PC-3 (cell line): ENCODE measurements at regions not wholly inside any gene's neighbourhood (a gene's known extent, or its start where the extent isn't known, plus 50 kb on each side); places are given as distances from the start of the nearest gene placed in this dataset.

Experiments used
- ATAC-seq: fragments of 200-7000 bp; cut with Tn5 transposase; 2 replicates; pipeline ENCODE4 v1.9.1; 2020; ENCODE audit warnings: mild to moderate bottlenecking, moderate library complexity
- BruUV-seq: library from RNA; stranded (reverse); fragments of 400-500 nt; replicated peaks from 2 replicates; lab custom pipeline; 2021; lab: Mats Ljungman, UMichigan
- CTCF ChIA-PET: fragments of 300-600 bp; sonication (Branson Sonifier 250); formaldehyde crosslinking; loops from one replicate; lab custom pipeline; 2022; ENCODE audit warnings: antibody characterized with exemption; lab: Charles Lee
- POLR2A ChIA-PET: fragments of 300-600 bp; sonication (Branson Sonifier 250); formaldehyde crosslinking; loops from one replicate; lab custom pipeline; 2022; ENCODE audit warnings: antibody characterized with exemption; ENCODE audit not compliant: unreplicated experiment; lab: Charles Lee
- DNase-seq: peaks from one replicate; pipeline ENCODE4 v3.0.0-alpha.2; 2015
- H2AFZ ChIP-seq: fragments of 300-600 bp; sonication (generic); 2 replicates; pipeline ENCODE4 v1.6.0; 2016; ENCODE audit warnings: antibody characterized with exemption, low read length
- H3F3A ChIP-seq: fragments of 300-600 bp; sonication (generic); one replicate; pipeline ENCODE4 v1.6.0; 2017; ENCODE audit warnings: antibody characterized with exemption, low read length, control low read depth, mild to moderate bottlenecking; ENCODE audit not compliant: unreplicated experiment
- H3K27ac ChIP-seq: fragments of 300-600 bp; sonication (generic); 2 replicates; pipeline ENCODE4 v1.5.1; 2016; ENCODE audit warnings: mild to moderate bottlenecking, low read length
- H3K27me3 ChIP-seq: fragments of 300-600 bp; sonication (generic); 2 replicates; pipeline ENCODE4 v1.6.1; 2016; ENCODE audit warnings: low read length, mixed read lengths
- H3K36me3 ChIP-seq: fragments of 300-600 bp; sonication (generic); 2 replicates; pipeline ENCODE4 v1.6.1; 2016; ENCODE audit warnings: low read depth, mixed run types, low read length, mixed read lengths
- H3K4me1 ChIP-seq: fragments of 300-600 bp; sonication (generic); 2 replicates; pipeline ENCODE4 v1.5.1; 2016; ENCODE audit warnings: low read length; ENCODE audit not compliant: insufficient read depth
- H3K4me2 ChIP-seq: fragments of 300-600 bp; sonication (generic); 2 replicates; pipeline ENCODE4 v1.6.0; 2016; ENCODE audit warnings: low read length
- H3K4me3 ChIP-seq: fragments of 300-600 bp; sonication (generic); 2 replicates; pipeline ENCODE4 v1.5.1; 2016; ENCODE audit warnings: mild to moderate bottlenecking, low read length, mixed read lengths
- H3K79me2 ChIP-seq: fragments of 300-600 bp; sonication (generic); 2 replicates; pipeline ENCODE4 v1.6.1; 2017; ENCODE audit warnings: low read length, mixed read lengths
- H3K9ac ChIP-seq: fragments of 300-600 bp; sonication (generic); 2 replicates; pipeline ENCODE4 v1.6.0; 2016; ENCODE audit warnings: mild to moderate bottlenecking, low read length
- H3K9me2 ChIP-seq: fragments of 300-600 bp; sonication (generic); replicated peaks from 2 replicates; pipeline ENCODE4 v1.6.1; 2016; ENCODE audit warnings: mixed run types, low read length, mixed read lengths
- H3K9me3 ChIP-seq: fragments of 300-600 bp; sonication (generic); 2 replicates; pipeline ENCODE4 v1.6.1; 2016; ENCODE audit warnings: low read length, mixed read lengths
- H4K20me1 ChIP-seq: fragments of 300-600 bp; sonication (generic); 2 replicates; pipeline ENCODE4 v1.6.1; 2016; ENCODE audit warnings: low read length, mixed read lengths
- EZH2 ChIP-seq: fragments of 300-600 bp; sonication (generic); IDR thresholded peaks from one replicate; pipeline ENCODE4 v1.6.1; 2017; ENCODE audit warnings: antibody characterized with exemption, mild to moderate bottlenecking, low read length; ENCODE audit not compliant: unreplicated experiment
- EZH2phosphoT487 ChIP-seq: fragments of 300-600 bp; sonication (generic); IDR thresholded peaks from 2 replicates; pipeline ENCODE4 v1.6.1; 2018; ENCODE audit warnings: mild to moderate bottlenecking, antibody characterized with exemption, low read length, borderline replicate concordance
- intact Hi-C: fragments of 100-400 bp; cut with micrococcal nuclease; formaldehyde crosslinking; loops from 2 replicates; pipeline ENCODE4 v1.9.0; 2023
- TF ChIP-seq, protein P1 (sequence below): fragments of 300-600 bp; sonication (generic); conservative IDR thresholded peaks from 2 replicates; pipeline ENCODE4 v1.5.1; 2017; ENCODE audit warnings: antibody characterized with exemption, low read depth, mild to moderate bottlenecking, low read length

DNA sequence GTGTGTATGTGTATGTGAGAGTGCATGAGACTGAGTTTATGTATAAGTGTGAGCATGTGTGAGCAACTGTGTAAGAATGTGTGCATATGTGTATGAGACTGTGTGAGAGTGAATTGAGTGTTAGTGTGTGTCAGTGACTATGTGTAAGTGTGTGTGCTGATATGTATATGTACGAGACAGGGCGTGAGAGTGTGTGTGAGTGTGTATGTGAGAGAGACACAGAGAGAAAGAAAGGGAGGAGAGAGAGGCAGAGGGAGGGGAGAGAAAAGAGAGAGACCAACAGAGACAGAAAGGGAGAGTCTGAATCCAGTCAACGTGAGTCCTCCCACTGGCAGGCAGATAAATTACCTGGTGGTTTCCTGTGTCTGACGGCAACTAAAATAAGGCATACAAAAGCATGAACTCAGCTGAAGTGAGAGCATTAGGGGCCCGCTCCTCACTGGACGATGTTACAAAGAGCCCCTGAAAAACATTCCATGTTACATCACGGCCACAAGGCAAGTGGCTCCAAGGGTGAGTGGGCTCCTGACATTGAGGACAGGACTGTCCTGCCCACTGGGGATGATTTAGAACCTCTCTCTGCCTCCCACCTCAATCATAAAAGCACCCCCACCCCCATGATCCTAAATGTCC is 66.6 kb upstream of the TIAM1 start:
- no TSS peak for BruUV-seq
- Histone ChIP-seq H3K79me2 (no peaks in the 10 kb centered on the region), H3K4me3 (no peak overlapping the region), H2AFZ (no peak overlapping the region), H3K9me3 (no peaks in the 10 kb centered on the region), H3K27ac (no peak overlapping the region), H3F3A (no peaks in the 10 kb centered on the region), H3K36me3 (no peaks in the 10 kb centered on the region), H3K9me2 (no peaks in the 10 kb centered on the region), H4K20me1 (no peaks in the 10 kb centered on the region), H3K27me3 (no peaks in the 10 kb centered on the region), H3K9ac (no peak overlapping the region), H3K4me1 (no peaks in the 10 kb centered on the region), H3K4me2 (no peak overlapping the region)
- POLR2A ChIA-PET: no interaction called here
- DNase-seq: no peak
- TF ChIP-seq EZH2phosphoT487 (no peak), EZH2 (no peak)
- TF ChIP-seq, protein P1, sequence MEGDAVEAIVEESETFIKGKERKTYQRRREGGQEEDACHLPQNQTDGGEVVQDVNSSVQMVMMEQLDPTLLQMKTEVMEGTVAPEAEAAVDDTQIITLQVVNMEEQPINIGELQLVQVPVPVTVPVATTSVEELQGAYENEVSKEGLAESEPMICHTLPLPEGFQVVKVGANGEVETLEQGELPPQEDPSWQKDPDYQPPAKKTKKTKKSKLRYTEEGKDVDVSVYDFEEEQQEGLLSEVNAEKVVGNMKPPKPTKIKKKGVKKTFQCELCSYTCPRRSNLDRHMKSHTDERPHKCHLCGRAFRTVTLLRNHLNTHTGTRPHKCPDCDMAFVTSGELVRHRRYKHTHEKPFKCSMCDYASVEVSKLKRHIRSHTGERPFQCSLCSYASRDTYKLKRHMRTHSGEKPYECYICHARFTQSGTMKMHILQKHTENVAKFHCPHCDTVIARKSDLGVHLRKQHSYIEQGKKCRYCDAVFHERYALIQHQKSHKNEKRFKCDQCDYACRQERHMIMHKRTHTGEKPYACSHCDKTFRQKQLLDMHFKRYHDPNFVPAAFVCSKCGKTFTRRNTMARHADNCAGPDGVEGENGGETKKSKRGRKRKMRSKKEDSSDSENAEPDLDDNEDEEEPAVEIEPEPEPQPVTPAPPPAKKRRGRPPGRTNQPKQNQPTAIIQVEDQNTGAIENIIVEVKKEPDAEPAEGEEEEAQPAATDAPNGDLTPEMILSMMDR: no peak
- intact Hi-C loops: no loop called here
- no peak for ATAC-seq
- CTCF ChIA-PET: no interaction called here

- no peaks in the 10 kb centered on the region for H3K79me2 ChIP-seq
- no peaks in the 10 kb centered on the region for H4K20me1 ChIP-seq
- H3K36me3 ChIP-seq: no peaks in the 10 kb centered on the region
- TF ChIP-seq EZH2phosphoT487: no peak
- no peak for TF ChIP-seq EZH2
- TF ChIP-seq, protein P1: no peak
- H3K4me1 ChIP-seq: no peaks in the 10 kb centered on the region
- intact Hi-C loops: no loop called here
- no TSS peak for BruUV-seq
- DNase-seq (no peak), ATAC-seq (no peak)
- no peak overlapping the region for H3K4me3 ChIP-seq
- H3F3A ChIP-seq: no peaks in the 10 kb centered on the region
- H3K27me3 ChIP-seq: no peaks in the 10 kb centered on the region
- H2AFZ ChIP-seq: no peak overlapping the region
- no peak overlapping the region for H3K27ac ChIP-seq
- H3K9ac ChIP-seq: no peak overlapping the region
- no peaks in the 10 kb centered on the region for H3K9me3 ChIP-seq
- CTCF ChIA-PET: no interaction called here
- POLR2A ChIA-PET: no interaction called here
- H3K4me2 ChIP-seq: no peak overlapping the region
- no peaks in the 10 kb centered on the region for H3K9me2 ChIP-seq
These were observed 65.9 kb upstream of the TIAM1 start for GRCh38 chr21:31409831-31410487.
